HS-27A (cell line): ENCODE measurements at regions not wholly inside any gene's neighbourhood (a gene's known extent, or its start where the extent isn't known, plus 50 kb on each side); places are given as distances from the start of the nearest gene placed in this dataset.

Experiments used
- DNase-seq: peaks from one replicate; pipeline ENCODE4 v3.0.0-alpha.2; 2012; ENCODE audit warnings: low read depth, missing footprints

DNA sequence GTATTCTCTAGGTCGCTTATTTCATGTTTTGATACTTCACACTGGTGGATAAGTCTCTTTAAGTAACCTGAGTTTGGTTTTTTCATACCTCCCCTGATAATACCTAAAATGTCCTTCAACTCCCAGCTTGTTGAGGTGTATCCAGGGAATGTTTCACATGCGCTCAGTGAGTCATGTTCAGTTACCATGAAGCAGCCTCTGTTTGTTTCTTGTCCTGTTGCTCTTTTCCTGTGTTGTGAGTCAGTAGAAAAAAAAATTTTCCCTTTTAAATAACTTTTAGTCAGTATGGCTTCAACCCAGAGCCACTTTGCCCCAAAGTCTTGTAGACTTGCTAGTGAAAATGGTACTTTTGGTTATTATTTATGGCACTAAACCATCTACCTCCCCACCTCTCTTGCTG, 278.4 kb upstream of the ZPLD1 start:
- no peak for DNase-seq

DNA sequence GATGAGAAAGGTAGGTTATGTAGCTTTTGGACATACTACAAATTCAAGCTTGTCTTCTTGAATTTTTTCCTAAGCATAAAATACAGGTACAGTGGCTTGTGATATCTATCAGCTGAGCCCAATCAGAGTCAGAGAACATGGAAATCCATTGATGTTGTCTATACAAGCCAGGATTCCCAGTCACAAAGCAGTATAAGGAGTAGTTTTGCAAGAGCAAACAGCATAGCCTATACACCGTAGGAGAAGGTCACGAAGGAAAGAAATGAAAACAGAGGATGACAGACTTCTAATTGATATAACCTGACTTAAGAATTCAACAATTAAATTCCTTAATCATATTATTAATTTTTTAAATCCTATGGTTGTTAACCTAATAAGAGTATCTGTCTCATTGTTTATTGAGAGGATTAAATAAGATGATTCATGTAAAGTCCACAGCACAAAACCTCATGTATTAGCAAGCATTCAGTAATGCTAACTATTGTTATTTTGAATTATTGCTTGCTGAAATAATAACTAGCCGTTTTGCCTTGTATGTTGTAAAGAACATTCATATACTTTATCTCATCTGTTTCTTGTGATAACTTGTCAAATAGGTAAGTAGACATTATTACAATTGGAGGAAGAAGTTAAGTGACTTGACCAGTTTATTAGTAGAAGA, 276.6 kb upstream of the ZPLD1 start:
- DNase-seq, result no peak

DNA sequence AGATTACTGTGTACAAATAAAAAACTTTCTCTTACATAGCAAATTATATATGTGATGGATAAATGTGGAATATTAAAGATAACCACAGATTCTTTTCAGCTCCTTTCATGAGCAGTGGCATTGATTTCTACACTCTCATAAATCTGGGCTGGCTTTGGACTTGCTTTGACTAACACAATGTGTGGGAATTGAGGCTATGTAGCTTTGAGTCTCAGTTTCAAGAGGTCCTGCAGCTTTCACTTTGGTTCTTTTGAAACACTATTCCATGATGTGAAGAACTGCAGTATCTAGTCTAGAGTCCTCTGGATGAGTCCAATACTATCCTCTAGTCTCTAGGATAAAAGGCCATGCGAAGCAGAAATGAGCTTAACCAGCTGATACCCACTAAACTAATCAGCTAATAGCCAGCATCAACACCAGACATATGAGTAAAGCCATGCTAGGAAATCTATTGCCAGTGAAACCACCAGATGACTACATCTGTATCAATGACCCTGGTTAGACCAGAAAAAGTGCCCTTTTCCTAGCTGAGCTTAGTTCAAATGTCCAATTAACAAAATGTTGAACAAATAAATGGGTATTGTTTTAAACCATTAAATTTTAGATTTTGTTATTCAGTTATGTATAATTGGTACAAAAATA, 274.9 kb upstream of the ZPLD1 start:
- no peak for DNase-seq

DNA sequence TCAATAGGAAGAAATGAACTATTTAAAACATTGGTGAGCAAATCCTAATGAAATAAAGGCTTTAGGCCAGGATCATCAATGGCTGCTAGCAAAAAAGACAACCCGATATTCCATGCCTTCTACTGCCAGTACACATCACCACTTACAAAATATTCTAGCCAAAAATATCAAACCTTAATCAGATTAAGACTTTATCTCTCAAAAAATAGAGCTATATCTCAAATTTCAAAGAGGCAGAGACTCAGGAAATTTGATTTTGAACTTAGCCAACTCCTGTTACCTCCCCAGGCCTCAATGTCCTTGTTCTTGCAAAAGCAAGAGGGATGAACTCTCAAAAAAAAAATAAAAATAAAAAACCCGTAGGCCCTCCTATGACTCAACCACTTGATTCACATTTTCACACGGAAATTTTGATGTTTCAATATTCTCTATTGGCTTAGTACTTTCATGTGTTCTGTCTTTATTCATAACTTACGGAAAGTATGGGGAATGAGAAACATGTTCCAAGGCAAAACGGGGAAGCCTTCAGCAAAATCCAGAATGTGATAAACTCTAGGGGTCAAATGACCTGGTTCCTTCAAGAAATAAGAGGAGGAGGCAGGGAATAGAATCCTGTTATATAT, 273.3 kb upstream of the ZPLD1 start:
- no peak for DNase-seq

DNA sequence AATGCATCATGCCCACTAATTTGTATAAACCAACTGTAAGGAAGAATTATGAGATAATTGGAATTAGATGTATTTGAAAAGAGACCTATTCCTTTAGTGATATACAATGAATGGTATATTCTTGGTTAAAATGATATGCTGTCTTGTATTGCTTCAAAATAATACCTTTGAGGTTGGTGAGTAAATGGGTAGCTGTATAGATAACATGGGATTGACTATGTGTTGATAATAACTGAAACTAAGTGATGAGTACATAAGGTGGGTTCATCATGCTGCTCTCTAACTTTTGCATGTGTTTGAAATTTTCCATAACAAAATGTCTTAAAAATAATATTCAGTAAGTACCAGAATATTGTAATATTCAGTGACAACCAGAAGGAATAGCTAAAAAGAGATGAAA, 272.6 kb upstream of the ZPLD1 start:
- DNase-seq, result no peak

DNA sequence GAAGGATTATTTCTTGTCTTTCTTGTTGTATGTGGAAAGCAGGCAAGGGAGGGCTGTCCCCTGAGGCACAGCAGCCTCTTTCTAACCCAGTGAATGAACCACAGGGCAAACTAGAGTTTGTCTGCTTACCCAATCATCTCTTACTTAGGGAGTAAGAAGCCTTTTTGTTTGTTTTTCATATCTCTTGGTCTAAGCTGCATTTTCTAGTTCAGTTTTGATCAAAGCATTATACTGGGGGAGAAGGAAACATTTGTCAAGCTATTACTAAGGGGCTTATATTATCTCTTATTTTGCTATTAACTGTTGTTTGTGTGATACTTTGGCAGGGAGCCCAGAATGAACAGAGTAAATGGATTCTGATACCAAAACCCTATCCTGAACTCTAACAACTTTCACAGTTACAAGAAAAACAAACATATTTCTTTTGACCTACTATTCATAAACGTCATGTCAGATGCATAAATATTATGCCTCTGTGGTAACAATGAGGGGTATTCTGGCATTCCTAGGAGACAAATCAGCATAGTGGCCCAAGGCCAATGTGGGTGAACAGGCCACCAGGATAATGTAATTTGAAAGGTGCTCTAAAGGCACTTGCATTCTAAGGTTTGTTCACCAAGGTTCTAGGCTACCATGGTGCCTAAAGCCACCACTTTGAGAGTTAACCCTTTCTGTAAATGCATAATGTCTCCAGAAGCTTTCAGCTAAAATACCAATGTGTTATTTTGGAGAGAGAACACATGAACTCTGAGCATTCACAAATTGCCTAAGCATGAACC, 271.6 kb upstream of the ZPLD1 start:
- no peak for DNase-seq

DNA sequence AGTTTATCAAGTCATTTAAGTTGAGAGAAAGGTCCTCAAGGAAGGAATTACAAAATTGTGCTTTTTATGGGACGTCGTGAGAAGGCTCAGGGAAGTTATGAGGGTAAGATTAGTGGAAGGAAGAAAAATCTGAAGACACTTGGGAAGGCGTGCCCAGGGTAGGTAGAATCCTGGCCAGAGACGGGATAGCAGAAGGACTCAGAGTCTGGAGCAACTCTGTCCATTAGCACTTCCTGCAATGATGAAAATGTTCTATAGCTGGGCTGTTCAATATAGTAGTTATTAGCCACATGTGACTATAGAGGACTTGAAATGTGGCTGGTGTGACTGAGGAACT, 271.0 kb upstream of the ZPLD1 start:
- no peak for DNase-seq

DNA sequence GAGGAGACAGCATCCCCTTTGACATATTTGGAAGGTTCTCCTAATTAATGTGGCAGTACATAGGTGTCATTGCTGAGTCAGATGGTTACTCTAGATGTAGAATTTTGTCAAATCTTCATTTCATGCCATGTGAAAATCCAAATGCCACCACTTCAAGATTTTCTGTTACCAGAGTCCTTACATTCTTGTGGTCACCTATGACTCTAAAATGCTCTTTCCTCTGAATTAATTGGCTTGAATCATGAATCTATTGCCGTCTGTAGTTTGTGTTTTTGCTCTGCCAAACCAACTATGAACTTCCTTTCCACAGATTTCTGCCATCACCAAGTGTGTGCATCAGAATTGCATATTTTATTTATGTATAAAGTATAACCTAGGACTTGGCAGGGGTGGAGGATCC, 269.4 kb upstream of the ZPLD1 start:
- DNase-seq, result no peak

DNA sequence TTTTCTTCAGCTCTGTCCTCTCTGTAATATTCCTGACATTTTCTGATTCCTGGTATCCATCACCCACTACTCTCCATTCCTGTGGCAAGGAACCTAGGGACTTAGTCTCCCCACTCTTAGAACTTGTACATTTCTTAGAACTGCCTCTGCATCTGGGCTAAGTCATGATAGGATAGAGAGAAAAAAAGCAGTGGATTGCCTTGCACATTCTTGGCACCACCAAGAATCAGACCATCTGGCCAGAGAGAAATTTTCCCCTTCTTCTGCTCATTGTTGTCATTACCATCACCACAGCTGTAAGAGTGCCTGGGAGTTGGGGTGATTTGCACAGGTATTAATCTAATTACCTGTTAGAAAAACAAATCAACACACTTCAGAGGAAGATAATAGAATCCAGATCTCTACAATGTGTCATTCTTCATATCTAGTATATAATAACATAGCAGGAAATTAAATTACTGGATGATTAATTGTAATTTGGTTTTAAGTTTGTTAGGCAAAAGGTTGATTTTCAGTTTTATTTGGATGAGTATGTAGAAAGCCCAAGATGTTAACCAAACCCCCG, 264.8 kb upstream of the ZPLD1 start:
- DNase-seq, result no peak

DNA sequence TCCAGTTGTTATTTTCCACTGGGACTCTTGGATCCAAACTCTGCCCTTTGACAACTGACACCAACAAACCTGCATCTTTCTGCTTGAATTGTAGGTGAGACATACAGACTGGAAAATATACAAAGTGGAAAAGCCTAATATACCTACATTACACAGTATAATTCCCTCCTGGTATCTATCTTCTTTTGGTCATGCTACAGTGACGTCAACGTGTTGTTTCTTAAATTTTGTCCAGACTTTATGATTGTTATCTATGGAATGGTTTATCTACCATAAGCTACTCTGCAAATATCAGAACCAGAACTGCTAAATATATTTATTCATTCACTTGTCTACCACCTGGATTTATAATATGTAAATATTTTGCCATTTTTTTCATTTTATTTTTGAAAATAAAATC, 264.3 kb upstream of the ZPLD1 start:
- no peak for DNase-seq

DNA sequence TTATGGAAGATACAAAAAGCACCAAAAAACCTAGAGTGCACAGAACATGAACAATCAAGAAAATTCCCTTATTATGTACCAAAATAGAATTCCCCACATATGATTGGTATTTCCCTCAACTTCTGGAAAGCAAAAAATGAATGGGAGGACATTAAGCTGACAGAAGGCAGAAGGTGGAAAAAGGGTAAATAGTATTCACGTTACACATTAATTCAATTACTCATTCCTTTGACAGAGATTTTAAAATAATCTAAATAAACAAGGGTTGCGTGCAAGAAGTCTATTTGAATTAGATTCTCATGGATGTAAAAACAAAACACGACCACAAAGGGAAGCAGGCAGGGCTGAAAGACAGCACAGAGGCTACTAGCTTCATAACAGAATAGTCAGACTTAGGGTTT, 260.5 kb upstream of the ZPLD1 start:
- DNase-seq, result no peak

DNA sequence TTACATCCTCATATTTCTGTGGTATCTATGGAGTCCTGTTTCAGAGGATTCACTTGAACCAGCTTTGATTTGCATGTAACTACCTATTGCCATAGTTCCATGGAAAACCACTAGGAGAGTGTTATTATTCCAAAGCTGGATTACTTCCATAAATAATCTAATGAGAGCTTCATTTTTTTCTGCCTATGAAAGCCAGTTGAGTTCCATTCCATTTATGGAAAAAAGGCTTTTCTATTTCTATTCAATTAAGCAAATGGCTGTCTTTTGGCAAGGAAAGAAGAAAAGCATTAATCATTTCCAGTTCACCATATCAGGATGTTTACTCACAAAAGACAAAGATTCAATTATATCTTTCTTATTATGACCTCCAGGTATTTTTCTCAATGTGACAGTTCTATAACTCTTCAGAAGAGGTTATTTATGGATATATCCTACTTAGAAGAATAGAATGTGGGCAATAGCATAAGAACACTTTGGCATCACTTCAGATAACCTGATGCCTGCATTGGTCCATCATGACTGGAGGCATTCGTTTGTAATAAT, 259.9 kb upstream of the ZPLD1 start:
- DNase-seq, result no peak

DNA sequence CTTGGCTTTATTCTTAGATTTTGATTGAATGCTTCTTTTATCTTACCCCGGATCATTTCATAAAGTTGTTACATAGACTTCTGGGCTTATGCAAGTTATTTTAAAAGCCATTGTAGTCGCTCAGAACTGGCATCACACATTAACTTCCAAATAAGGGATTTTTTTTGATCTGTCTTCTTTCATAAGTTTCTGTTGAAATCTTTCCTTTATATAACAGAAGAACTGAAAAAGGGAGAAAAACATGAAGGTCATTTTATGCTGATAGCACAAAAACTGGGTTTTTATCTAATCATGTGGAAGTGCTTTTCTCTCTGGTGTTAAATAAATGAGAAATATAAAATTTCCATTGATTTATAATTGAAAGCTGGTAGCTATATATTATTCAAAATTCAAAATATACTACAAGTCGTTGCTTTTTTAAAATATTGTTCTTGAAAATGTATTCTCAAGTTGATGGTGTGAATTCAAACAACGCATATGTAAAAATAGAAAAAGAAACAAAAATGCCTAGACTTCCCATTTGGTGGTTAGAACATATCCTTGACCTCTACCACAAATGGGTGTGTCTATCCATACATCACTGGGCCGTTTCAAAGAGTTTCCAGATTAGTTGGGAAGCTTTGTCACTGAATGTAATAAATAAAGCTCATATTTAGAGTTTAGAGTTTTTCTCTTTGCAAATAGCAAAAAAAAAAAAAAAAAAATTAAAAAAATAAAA, 258.3 kb upstream of the ZPLD1 start:
- no peak for DNase-seq

DNA sequence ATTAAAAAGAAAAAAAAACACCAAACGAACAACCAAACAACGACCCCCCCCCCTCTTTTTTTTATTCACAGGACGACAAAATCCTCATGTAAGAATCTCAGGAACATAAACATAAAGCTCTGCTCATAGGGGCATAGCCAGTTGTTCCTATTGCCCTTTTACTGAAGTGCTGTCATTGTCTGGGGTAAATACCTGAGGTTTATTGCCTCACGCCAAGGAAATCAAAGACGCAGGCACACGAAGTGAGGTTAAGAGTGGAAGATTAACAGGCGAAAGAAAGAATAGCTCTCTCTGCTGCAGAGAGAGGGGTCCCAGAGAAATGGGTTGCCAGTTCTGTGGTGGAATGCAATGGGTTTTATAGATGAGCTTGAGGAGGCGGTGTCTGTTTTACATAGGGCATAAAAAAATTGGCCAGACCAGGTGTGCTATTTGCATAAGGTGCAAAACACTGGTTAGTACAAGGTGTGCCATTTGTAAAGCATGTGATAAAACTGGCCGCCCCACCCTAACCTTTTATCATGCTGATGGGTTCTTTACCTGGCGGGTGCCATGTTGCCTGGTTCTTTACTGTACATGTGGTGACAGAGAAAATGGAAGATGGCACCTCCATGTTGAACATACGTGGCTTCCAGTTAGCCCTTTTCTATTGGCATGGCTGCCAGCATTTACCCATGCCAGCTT, 257.6 kb upstream of the ZPLD1 start:
- DNase-seq, result no peak

DNA sequence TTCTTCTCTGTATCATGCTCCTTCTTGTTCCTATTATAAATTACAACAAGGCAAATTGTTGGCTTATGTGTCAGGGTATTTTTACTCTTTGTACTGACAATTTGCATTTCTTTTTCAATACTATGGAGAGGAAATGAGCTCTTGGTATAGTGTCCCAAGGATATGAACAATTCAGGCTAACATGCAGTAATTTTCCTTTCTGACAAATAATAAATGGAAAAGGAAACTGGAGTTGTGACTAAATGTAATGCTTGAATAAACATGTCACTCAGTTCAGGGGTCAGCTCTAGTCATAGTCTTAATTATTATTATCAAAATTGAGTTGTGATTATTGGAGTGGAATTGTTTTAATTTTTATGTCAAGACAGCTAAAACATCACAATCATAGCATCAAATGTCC, 256.0 kb upstream of the ZPLD1 start:
- no peak for DNase-seq

DNA sequence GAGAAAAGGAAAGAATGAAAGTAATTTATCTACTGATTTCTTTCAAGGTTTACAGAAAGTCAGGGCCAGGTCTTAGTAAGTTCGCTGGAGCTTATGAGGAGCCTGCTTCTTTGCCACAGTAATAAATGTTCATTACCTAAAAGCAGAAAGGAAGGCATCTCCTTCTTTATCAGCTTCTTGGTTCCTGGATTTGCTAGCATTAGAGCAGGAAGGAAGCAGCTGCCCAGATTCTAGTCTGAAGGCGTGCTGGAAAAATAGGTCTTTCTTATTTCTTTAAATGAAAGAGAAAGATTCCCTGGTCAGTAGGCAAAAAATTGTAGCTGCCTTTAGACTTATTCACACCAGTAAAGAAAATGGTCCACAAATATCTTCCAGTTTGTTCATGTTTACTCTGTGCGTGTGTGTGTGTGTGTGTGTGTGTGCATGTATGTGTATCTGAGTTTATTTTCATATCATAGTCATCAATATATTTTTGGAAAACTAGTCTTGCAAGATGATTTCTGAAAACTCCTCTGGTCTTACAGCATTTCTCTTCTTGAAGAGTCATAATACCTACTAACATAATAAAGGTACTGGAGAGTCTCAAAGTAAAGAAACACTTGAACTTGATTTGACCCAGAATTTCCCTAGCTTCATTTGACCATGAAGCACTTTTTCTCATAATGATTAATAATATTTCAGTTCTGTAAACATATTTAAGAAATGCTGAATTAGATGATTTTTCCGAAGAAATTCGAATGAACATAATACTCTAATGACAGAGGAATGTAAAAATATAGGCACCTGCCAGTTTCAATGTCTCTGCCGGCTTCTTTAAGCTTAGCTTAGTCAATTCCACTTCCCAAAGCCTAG, 255.3 kb upstream of the ZPLD1 start:
- no peak for DNase-seq

DNA sequence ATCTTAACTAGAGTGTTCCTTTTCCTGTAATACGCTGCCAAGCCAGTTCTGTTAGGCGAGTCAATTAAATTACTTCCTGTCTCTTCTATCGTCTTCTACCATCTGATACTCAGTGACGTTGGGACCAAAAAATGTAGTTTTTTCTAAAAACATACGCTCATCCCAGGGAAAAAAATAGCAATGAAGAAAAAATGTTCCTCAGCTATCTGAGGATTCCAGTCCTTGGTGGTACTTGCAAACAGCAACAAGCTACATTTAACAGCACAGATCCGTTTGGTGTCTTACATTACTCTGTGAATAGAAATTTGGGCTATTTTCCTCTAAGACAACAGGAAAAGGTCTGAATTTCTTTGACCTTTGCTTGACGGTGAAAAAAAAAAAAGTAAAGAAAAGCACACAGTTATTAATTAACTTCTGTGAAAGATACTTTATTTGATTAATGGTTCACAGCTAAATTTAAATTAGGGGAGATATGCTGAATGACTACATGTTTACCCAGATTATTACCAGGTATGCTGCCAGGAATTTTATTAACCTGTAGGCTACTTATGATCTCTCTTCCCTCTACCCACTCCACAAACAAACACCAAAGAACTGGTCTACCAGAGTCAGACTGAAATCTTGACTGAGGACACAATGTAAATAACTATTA, 254.4 kb upstream of the ZPLD1 start:
- DNase-seq, result peak; percentile 79

DNA sequence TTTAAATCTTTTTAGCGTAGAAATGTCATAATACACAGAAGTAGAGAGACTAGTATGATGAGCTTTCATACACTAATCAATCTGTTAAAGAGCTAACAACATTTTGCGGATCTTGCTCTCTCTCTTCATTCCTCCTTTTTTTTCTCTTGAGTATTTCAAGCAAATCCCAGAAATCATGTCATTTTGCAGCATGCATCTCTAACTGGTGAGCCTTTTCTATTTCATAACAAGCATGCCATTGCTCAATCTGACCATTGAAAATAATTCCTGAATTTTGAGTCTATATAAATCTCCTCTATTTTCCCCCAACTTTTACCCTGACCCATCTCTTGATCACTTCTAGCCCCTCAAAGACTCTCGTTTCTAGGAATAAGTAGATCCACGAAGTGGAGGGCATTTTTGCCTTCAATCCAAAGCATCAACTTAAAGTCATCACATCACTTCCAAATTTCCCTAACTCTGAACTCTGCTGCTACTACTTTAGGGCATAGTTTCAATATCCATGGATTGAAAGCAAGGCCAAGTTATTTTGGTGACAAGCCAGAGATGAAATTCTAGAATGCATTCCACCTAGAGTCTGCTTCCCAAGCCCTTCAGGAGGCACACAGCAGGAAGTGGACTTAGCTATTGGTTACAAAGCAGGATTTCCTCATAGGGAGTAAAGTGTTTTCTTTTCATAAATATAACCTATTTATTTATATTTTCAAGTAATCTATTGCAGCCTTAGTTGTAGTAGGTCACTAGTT, 253.5 kb upstream of the ZPLD1 start:
- DNase-seq, result no peak

DNA sequence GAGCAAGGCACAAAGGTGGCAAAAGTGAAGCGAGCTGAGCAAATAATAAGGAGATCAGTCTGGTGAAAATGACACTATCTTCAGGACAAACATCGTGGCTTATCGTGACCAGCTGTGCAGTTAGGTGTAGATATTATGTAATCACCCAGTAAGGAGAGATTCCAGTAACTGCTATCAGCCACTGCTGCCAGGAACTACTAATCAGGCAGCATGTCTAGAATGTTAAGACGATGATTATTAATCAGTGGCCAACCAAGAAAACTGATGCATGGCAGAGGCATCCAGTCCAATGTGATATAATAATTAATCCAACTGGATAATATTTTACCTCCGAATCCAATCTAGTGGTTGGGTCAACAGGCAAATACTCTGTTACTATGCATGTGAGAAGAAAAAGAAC, 252.7 kb upstream of the ZPLD1 start:
- DNase-seq, result no peak
